Astrocyte of the cerebellum (primary cell): ENCODE measurements at regions not wholly inside any gene's neighbourhood (a gene's known extent, or its start where the extent isn't known, plus 50 kb on each side); places are given as distances from the start of the nearest gene placed in this dataset.
A peak's percentile ranks its signal among the peaks of the same experiment; 100 is the strongest.

ENCODE experiments used
- DNase-seq: peaks from one replicate; pipeline ENCODE4 v3.0.0-alpha.2; 2011; ENCODE audit warnings: low read depth
- H3K4me3 ChIP-seq: 2 replicates; pipeline ENCODE4 v1.5.1; 2011; ENCODE audit warnings: mild to moderate bottlenecking, low read depth, low read length, moderate library complexity
- in situ Hi-C: cut with HindIII; loops from 2 replicates; pipeline ENCODE4 v1.10.0; 2017; ENCODE audit warnings: low sequenced_read_pairs
- TF ChIP-seq, protein P1 (sequence below): IDR thresholded peaks from 2 replicates; pipeline ENCODE4 v1.5.1; 2012; ENCODE audit warnings: low read length, low read depth, moderate library complexity, mild to moderate bottlenecking; ENCODE audit errors: missing control alignments

DNA sequence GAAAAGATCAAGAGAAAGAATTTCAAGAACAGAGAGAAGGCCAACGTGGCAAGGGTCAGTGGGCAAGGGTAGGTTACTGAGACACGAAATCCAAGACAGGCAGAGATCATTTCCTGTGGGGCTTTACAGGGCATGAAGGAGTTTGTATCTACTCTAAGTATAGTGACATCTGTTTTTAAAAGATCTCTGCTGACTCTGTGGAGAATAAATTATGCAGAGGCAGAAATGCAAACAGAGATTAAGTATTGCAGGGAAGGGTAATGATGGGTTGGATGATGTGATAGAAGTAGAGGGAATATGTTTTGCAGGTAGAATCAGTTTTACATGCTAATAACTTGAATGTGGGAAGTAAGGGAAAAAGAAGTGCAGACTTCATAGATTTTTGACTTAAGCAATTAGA lies 243.5 kb downstream of the FRK start:
- DNase-seq = no peak
- TF ChIP-seq, protein P1, sequence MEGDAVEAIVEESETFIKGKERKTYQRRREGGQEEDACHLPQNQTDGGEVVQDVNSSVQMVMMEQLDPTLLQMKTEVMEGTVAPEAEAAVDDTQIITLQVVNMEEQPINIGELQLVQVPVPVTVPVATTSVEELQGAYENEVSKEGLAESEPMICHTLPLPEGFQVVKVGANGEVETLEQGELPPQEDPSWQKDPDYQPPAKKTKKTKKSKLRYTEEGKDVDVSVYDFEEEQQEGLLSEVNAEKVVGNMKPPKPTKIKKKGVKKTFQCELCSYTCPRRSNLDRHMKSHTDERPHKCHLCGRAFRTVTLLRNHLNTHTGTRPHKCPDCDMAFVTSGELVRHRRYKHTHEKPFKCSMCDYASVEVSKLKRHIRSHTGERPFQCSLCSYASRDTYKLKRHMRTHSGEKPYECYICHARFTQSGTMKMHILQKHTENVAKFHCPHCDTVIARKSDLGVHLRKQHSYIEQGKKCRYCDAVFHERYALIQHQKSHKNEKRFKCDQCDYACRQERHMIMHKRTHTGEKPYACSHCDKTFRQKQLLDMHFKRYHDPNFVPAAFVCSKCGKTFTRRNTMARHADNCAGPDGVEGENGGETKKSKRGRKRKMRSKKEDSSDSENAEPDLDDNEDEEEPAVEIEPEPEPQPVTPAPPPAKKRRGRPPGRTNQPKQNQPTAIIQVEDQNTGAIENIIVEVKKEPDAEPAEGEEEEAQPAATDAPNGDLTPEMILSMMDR = no peak
- in situ Hi-C loops = no loop called here

DNA sequence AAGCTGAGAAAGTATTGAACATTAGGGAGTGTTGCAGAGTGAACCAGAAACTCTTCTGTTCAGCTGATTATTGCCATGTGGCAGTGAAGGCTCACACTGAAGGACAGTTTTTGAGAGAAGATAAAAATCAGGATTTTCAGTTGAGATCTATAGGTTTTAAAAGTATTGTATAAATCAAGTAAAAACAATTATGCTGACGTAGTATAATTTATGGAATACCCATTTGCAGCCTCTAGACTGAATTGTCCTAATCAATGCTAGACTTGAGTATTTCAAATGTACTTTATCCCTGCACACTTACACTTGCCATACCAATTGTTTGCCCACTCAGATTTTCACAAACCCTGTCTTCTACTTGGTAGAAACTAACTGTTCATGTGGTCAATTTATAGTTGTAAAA lies 245.8 kb downstream of the FRK start:
- TF ChIP-seq, protein P1 = no peak
- DNase-seq = no peak
- no peak overlapping the region for H3K4me3 ChIP-seq
- in situ Hi-C loops = no loop called here

More for the DNA sequence above, 243.5 kb downstream of the FRK start:
- no peak overlapping the region for H3K4me3 ChIP-seq

DNA sequence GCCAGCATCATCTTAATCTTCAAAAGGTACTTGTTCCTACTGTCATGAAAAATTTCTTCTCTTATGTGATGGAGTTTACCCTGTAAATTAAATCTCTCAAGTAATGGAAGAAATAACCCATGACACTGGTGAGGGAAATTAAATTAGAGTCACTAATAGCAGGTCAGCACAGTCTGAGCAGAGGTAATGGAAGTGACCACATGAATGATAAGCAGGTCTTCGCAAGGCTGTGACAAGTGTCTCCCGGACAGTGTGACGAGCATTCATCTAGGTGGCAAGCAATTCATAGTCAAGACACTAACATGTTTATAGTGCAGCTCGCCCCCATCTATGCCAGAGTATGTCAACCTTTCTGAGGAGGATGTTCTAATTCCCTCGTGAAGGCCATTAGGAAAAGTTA lies 249.2 kb downstream of the FRK start:
- no peak for DNase-seq
- TF ChIP-seq, protein P1 = no peak
- H3K4me3 ChIP-seq = no peak overlapping the region
- in situ Hi-C loops = no loop called here

DNA sequence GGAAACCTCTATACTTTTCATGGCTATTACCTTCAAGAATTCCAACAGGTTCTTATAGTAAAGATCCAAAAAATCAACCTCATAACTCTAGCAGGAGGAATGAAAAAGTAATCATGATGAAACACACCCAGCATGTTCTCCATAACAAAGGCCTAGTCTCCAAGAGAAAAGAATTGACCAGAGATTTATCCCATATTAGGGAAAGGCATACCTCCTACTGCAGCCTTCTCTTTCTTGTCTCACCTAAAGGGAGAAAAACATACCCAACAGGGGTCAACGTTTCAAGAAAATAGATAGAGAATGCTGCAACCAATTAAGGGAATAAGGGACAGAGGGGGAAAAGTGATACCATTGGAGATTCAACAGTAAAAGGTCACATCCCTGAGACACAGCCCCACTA lies 262.5 kb downstream of the FRK start:
- TF ChIP-seq, protein P1 = no peak
- H3K4me3 ChIP-seq = no peak overlapping the region
- DNase-seq = no peak
- in situ Hi-C loops = no loop called here

DNA sequence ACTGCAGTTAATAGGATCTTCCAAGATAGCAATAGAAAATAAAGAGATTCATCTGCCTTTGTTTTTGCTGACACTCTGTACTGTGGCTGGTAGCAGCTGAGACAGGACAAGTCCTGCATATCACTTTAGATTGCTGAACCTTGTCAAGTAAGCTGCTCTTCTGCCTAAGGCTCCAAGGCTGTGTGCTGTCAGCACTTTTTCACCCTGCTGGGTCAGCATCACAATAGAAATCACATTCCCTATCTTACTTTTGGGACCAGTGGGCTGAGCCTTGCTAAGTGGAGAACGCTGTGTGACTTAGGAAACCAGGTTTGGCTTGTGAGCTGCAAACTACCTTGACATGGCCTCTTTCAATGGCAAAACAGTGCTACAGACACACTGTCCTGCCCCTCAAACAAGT lies 263.9 kb downstream of the FRK start:
- in situ Hi-C loops = no loop called here
- DNase-seq = no peak
- no peak overlapping the region for H3K4me3 ChIP-seq
- TF ChIP-seq, protein P1 = no peak

DNA sequence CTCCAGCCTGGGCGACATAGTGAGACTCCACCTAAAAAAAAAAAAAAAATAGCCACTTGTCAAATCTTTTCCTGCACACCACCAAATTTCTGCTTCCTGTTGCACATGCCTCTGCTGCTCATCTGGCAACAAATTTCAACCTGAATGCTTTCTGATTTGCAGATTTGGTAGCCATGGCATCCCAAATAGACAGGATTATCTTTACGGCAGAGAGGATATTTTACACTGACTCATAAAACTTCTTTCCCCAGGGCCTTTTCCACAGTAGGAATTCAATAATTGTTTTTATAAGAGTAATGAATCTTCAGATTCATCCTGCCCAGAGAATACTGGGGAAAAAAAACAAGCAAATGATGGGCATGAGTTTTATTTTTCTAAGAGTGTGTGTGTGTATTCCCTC lies 264.6 kb downstream of the FRK start:
- no peak overlapping the region for H3K4me3 ChIP-seq
- in situ Hi-C loops = no loop called here
- TF ChIP-seq, protein P1 = no peak
- no peak for DNase-seq

DNA sequence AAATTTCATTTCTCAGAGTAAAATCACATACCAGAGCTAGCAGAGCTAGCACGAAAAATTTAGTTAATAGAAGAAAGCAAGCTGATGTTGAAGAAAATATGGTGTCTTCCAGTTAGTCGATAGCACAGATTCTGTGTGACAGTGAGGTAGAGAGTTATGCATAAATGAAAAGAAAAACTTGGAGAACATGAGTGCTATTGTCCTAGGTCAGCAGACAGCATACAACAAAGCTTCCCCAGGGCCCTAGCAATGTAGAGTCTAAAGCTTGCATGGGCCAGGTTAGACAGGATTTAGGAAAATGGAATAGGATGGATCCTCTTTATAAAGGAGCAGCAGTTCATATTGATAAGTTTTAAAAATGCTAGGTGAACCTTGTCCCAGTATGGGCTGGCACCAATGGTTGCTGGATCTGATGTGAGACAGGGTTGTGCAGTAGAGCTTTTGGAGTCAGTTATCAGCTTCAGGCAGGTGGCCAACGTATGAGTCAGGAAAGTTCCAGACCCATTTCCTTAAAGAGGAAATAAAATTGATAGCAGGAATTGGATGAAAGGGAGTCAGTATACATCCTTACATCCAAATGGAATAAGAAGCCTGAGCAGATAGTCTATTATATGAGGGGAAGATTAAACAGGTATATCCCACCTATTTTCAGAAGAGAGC lies 277.2 kb downstream of the FRK start:
- TF ChIP-seq, protein P1 = no peak
- H3K4me3 ChIP-seq = no peak overlapping the region
- peak; percentile 9 for DNase-seq
- in situ Hi-C loops = no loop called here
